Esophagus (tissue), 2 donors: ENCODE measurements at regions not wholly inside any gene's neighbourhood (a gene's known extent, or its start where the extent isn't known, plus 50 kb on each side); places are given as distances from the start of the nearest gene placed in this dataset.

Experiments
- H3K27ac ChIP-seq, 2 donors: one replicate each; pipeline ENCODE4 v1.5.1; 2013; ENCODE audit warnings: low read depth in 2 of 2, mild to moderate bottlenecking in 2 of 2, inconsistent platforms in 1 of 2, low read length in 1 of 2, moderate library complexity in 1 of 2
- H3K27me3 ChIP-seq, 2 donors: one replicate each; pipeline ENCODE4 v1.6.1; 2013; ENCODE audit warnings: low read length in 2 of 2, control low read depth in 1 of 2, mild to moderate bottlenecking in 1 of 2; ENCODE audit not compliant: insufficient read depth in 2 of 2, control insufficient read depth in 1 of 2
- H3K36me3 ChIP-seq, 2 donors: one replicate each; pipeline ENCODE4 v1.6.1; 2013; ENCODE audit warnings: low read length in 1 of 2; ENCODE audit not compliant: control insufficient read depth in 2 of 2, insufficient read depth in 2 of 2
- H3K4me1 ChIP-seq, 2 donors: one replicate each; pipeline ENCODE4 v1.6.1; 2013; ENCODE audit warnings: low read length in 1 of 2; ENCODE audit not compliant: control insufficient read depth in 2 of 2, insufficient read depth in 2 of 2
- H3K4me3 ChIP-seq, 2 donors: one replicate each; pipeline ENCODE4 v1.5.1; 2013; ENCODE audit warnings: low read length in 2 of 2, mild to moderate bottlenecking in 2 of 2, low read depth in 1 of 2, moderate library complexity in 1 of 2
- H3K9me3 ChIP-seq, 2 donors: one replicate each; pipeline ENCODE4 v1.6.1; 2013; ENCODE audit warnings: mild to moderate bottlenecking in 2 of 2, low read depth in 1 of 2, low read length in 1 of 2, moderate library complexity in 1 of 2; ENCODE audit not compliant: control insufficient read depth in 2 of 2, insufficient read depth in 1 of 2
- WGBS, 2 donors: extraction: QIAGEN DNeasy Blood & Tissue Kit; methylation state at CpG; one replicate each; pipeline ENCODE4 v1.1.7; 2013; 5-methylcytosine and 5-hydroxymethylcytosine counted together
- donor health status: healthy with polysubstance abuse.
- donor health status: Bipolar disorder and iron deficiency.

- WGBS, 2 donors, result 55 to 69% methylated on average over 2 of the region's 2 CpGs
- Histone ChIP-seq H3K36me3 (no peaks in the 10 kb centered on the region), H3K27ac (no peak overlapping the region), H3K4me1 (no peaks in the 10 kb centered on the region), H3K9me3 (no peaks in the 10 kb centered on the region), H3K27me3 (no peaks in the 10 kb centered on the region), H3K4me3 (no peak overlapping the region)
Observed at GRCh38 chr3:153944084-153944483, 177.1 kb upstream of the ARHGEF26 start.

- H3K4me3 ChIP-seq, result no peak overlapping the region
- H3K4me1 ChIP-seq, result no peaks in the 10 kb centered on the region
- H3K36me3 ChIP-seq, result no peaks in the 10 kb centered on the region
- no peaks in the 10 kb centered on the region for H3K27me3 ChIP-seq
- H3K27ac ChIP-seq, result no peak overlapping the region
- H3K9me3 ChIP-seq, result no peaks in the 10 kb centered on the region
- WGBS, 2 donors, result 51 to 83% methylated on average over 2 of the region's 2 CpGs
Observed at GRCh38 chr3:153951276-153951675, 169.9 kb upstream of the ARHGEF26 start.

- 86% methylated on average over 7 of the region's 7 CpGs for WGBS, 2 donors
- H3K9me3 ChIP-seq, result no peaks in the 10 kb centered on the region
- H3K4me1 ChIP-seq, result no peaks in the 10 kb centered on the region
Observed at GRCh38 chr3:153952091-153952490, 169.1 kb upstream of the ARHGEF26 start.

GRCh38 chr3:153956613-153957012 is 164.6 kb upstream of the ARHGEF26 start:
- H3K4me3 ChIP-seq, result no peak overlapping the region
- H3K27ac ChIP-seq, result no peak overlapping the region
- WGBS, 2 donors, result 67 to 78% methylated on average over 5 of the region's 5 CpGs
- H3K27me3 ChIP-seq, result no peaks in the 10 kb centered on the region
- no peaks in the 10 kb centered on the region for H3K4me1 ChIP-seq
- no peaks in the 10 kb centered on the region for H3K36me3 ChIP-seq
- H3K9me3 ChIP-seq, result no peaks in the 10 kb centered on the region

More at GRCh38 chr3:153952091-153952490, 169.1 kb upstream of the ARHGEF26 start:
- H3K27ac ChIP-seq, result no peak overlapping the region
- no peak overlapping the region for H3K4me3 ChIP-seq
- H3K36me3 ChIP-seq, result no peaks in the 10 kb centered on the region
- no peaks in the 10 kb centered on the region for H3K27me3 ChIP-seq

GRCh38 chr3:153957421-153957820 is 163.8 kb upstream of the ARHGEF26 start:
- H3K27me3 ChIP-seq, result no peaks in the 10 kb centered on the region
- no peaks in the 10 kb centered on the region for H3K9me3 ChIP-seq
- 33 to 38% methylated on average over 1 of the region's 1 CpG for WGBS, 2 donors
- H3K27ac ChIP-seq, result no peak overlapping the region
- H3K4me1 ChIP-seq, result no peaks in the 10 kb centered on the region
- H3K4me3 ChIP-seq, result no peak overlapping the region
- H3K36me3 ChIP-seq, result no peaks in the 10 kb centered on the region

- no peaks in the 10 kb centered on the region for H3K4me1 ChIP-seq
- no peak overlapping the region for H3K27ac ChIP-seq
- H3K9me3 ChIP-seq, result no peaks in the 10 kb centered on the region
- H3K4me3 ChIP-seq, result no peak overlapping the region
- 46 to 53% methylated on average over 9 of the region's 9 CpGs for WGBS, 2 donors
- no peaks in the 10 kb centered on the region for H3K36me3 ChIP-seq
- no peaks in the 10 kb centered on the region for H3K27me3 ChIP-seq
Observed at GRCh38 chr3:153958635-153959595, 162.3 kb upstream of the ARHGEF26 start.

GRCh38 chr3:153960458-153961074 is 160.6 kb upstream of the ARHGEF26 start:
- H3K4me1 ChIP-seq, result no peaks in the 10 kb centered on the region
- 76 to 79% methylated on average over 3 of the region's 3 CpGs for WGBS, 2 donors
- no peak overlapping the region for H3K27ac ChIP-seq
- no peaks in the 10 kb centered on the region for H3K36me3 ChIP-seq
- no peaks in the 10 kb centered on the region for H3K27me3 ChIP-seq
- no peak overlapping the region for H3K4me3 ChIP-seq
- H3K9me3 ChIP-seq, result no peaks in the 10 kb centered on the region

GRCh38 chr3:153961494-153961893 is 159.7 kb upstream of the ARHGEF26 start:
- H3K27me3 ChIP-seq, result no peaks in the 10 kb centered on the region
- no peak overlapping the region for H3K4me3 ChIP-seq
- H3K27ac ChIP-seq, result no peak overlapping the region
- no peaks in the 10 kb centered on the region for H3K4me1 ChIP-seq
- WGBS, 2 donors, result 72 to 78% methylated on average over 3 of the region's 3 CpGs
- H3K36me3 ChIP-seq, result no peaks in the 10 kb centered on the region
- H3K9me3 ChIP-seq, result no peaks in the 10 kb centered on the region

- H3K9me3 ChIP-seq, result no peaks in the 10 kb centered on the region
- no peaks in the 10 kb centered on the region for H3K4me1 ChIP-seq
- no peak overlapping the region for H3K4me3 ChIP-seq
- H3K36me3 ChIP-seq, result no peaks in the 10 kb centered on the region
- H3K27ac ChIP-seq, result no peak overlapping the region
- 30 to 35% methylated on average over 2 of the region's 2 CpGs for WGBS, 2 donors
- H3K27me3 ChIP-seq, result no peaks in the 10 kb centered on the region
Observed at GRCh38 chr3:153963012-153963411, 158.2 kb upstream of the ARHGEF26 start.
